Brain microvascular endothelial cell (primary cell): ENCODE measurements at regions not wholly inside any gene's neighbourhood (a gene's known extent, or its start where the extent isn't known, plus 50 kb on each side); places are given as distances from the start of the nearest gene placed in this dataset.
"Not testable (repeated sequence)": the region's sequence is repeated elsewhere in the genome, so short reads cannot be mapped to it uniquely, and the experiment has no call there.

Experiments
- DNase-seq: peaks from one replicate; pipeline ENCODE4 v3.0.0-alpha.2; 2020
- H3K27ac ChIP-seq: fragments of 250-450 bp; sonication (Bioruptor Pico); 2 replicates; pipeline ENCODE4 v1.5.1; 2020; ENCODE audit warnings: mild to moderate bottlenecking, moderate library complexity
- H3K27me3 ChIP-seq: fragments of 250-450 bp; sonication (Bioruptor Pico); replicated peaks from 2 replicates; pipeline ENCODE4 v1.5.1; 2020; ENCODE audit warnings: mild to moderate bottlenecking
- H3K36me3 ChIP-seq: fragments of 250-450 bp; sonication (Bioruptor Pico); replicated peaks from 2 replicates; pipeline ENCODE4 v1.5.1; 2020; ENCODE audit warnings: mild to moderate bottlenecking
- H3K4me3 ChIP-seq: 2 replicates; pipeline ENCODE4 v1.5.1; 2011; ENCODE audit warnings: low read depth, mild to moderate bottlenecking, control low read depth, low read length, moderate library complexity
- in situ Hi-C: cut with HindIII; loops from 2 replicates; pipeline ENCODE4 v1.10.0; 2017; ENCODE audit warnings: low sequenced_read_pairs, low pct_ligation_motif_present
- TF ChIP-seq, protein P1 (sequence below): IDR thresholded peaks from 2 replicates; pipeline ENCODE4 v1.5.1; 2011; ENCODE audit warnings: low read depth, mild to moderate bottlenecking, moderate library complexity, low read length, control low read depth, inconsistent platforms; ENCODE audit errors: missing control alignments

DNA sequence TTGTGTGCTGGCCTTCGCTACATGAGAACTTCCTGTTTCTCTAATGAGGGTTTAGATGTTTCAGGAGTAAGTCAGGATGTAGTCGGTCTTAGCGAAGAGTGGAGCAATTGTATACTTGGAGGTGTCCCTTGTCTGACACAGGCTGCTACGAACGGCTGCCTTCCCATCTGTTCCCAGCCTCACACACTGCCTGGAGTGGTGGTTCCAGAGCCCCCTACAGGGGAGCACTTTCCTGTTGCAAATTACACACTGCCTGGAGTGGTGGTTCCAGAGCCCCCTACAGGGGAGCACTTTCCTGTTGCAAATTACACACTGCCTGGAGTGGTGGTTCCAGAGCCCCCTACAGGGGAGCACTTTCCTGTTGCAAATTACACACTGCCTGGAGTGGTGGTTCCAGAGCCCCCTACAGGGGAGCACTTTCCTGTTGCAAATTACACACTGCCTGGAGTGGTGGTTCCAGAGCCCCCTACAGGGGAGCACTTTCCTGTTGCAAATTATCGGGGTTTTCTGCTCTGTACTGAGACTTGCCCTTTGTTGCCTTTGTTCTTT, 126.5 kb upstream of the L3MBTL4 start:
- H3K36me3 ChIP-seq, H3K27ac ChIP-seq: not testable (repeated sequence)
- in situ Hi-C loops = loop anchor here (10.0 kb wide), 1 partner anchor 344 kb away; no protein-coding TSS in a partner anchor

DNA sequence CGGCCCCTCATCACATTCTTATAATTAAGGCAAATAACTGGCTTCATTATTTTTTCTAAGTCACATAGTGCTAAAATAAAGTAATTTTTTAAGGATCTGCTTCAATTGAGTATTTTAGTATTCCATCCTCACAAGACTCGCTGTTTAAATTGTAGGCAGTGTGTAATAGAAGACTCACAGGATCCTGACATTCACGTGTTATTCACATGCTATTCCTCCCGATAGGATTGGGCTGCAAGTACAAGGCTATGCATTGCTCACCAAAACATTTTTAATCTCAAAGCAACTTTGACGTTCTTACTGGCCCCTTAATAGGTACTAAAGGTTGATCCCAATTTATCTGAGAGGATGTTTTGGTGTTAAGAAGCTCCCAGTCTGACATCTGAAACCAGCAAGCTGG, 127.6 kb upstream of the L3MBTL4 start:
- in situ Hi-C loops = loop anchor here (10.0 kb wide), 1 partner anchor 343 kb away; no protein-coding TSS in a partner anchor
- Histone ChIP-seq H3K27me3 (no peaks in the 10 kb centered on the region), H3K27ac (no peak overlapping the region), H3K4me3 (no peak overlapping the region), H3K36me3 (no peaks in the 10 kb centered on the region)
- TF ChIP-seq, protein P1, sequence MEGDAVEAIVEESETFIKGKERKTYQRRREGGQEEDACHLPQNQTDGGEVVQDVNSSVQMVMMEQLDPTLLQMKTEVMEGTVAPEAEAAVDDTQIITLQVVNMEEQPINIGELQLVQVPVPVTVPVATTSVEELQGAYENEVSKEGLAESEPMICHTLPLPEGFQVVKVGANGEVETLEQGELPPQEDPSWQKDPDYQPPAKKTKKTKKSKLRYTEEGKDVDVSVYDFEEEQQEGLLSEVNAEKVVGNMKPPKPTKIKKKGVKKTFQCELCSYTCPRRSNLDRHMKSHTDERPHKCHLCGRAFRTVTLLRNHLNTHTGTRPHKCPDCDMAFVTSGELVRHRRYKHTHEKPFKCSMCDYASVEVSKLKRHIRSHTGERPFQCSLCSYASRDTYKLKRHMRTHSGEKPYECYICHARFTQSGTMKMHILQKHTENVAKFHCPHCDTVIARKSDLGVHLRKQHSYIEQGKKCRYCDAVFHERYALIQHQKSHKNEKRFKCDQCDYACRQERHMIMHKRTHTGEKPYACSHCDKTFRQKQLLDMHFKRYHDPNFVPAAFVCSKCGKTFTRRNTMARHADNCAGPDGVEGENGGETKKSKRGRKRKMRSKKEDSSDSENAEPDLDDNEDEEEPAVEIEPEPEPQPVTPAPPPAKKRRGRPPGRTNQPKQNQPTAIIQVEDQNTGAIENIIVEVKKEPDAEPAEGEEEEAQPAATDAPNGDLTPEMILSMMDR = no peak
- no peak for DNase-seq

More for the DNA sequence above, 126.5 kb upstream of the L3MBTL4 start:
- H3K27me3 ChIP-seq, DNase-seq, H3K4me3 ChIP-seq: not testable (repeated sequence)
- TF ChIP-seq, protein P1 = peak; percentile 57

DNA sequence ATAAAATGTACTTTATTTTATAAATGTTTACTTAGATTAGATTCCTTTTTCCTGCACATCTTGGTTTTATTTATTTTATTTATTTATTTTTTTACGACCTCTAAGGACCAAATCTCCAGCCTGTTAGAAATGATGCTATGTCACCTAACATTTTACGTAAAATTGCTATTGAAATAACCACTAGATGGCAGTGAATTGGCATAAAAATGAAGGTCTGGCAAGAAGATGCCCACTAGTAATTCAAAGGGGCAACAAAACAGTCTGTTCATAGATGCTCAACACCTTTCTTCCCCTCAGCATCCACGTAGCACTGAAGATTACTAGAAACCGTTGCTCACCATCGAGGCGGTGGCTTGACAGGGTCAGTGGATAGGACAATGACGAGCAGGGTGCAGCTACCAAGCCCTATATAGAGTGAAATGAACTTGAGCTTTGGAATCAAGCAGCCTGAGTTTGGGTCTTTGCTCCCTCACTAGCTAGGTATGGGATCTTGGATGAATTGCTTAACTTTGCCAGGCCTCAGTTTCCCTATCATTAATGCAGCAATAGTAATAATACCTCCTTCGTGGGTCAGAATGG, 128.7 kb upstream of the L3MBTL4 start:
- DNase-seq = no peak
- in situ Hi-C loops = loop anchor here (10.0 kb wide), 1 partner anchor 341 kb away; no protein-coding TSS in a partner anchor
- TF ChIP-seq, protein P1 = peak; percentile 49

DNA sequence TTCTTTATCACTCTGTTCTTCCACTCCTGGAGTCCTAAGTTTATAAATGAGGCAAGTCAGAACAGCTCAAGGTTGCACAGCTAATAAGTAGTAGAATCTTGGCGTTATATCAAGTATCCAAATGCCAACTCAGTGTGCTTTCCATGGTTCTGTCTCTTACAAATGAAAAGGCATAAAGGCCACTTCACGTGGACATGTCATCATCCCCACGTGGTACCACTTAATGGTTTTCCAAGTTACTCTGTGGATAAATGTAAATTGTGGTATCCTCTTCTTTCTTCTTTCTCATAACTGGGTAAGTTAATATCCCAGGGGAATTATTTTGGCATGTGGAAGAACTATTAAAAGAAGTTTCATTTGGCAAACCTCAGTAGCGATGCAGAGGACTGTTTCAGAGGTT, 131.5 kb upstream of the L3MBTL4 start:
- Histone ChIP-seq H3K27me3 (no peaks in the 10 kb centered on the region), H3K36me3 (no peaks in the 10 kb centered on the region), H3K4me3 (no peak overlapping the region), H3K27ac (no peak overlapping the region)
- no peak for DNase-seq
- in situ Hi-C loops = loop anchor here (10.0 kb wide), 1 partner anchor 339 kb away; no protein-coding TSS in a partner anchor
- TF ChIP-seq, protein P1 = no peak

More for the DNA sequence above, 128.7 kb upstream of the L3MBTL4 start:
- H3K36me3 ChIP-seq = no peaks in the 10 kb centered on the region
- H3K4me3 ChIP-seq = no peak overlapping the region
- H3K27ac ChIP-seq = no peak overlapping the region
- no peaks in the 10 kb centered on the region for H3K27me3 ChIP-seq

- DNase-seq = no peak
- TF ChIP-seq, protein P1 = no peak
- Histone ChIP-seq H3K27ac (no peak overlapping the region), H3K36me3 (no peaks in the 10 kb centered on the region), H3K4me3 (no peak overlapping the region), H3K27me3 (no peaks in the 10 kb centered on the region)
- in situ Hi-C loops = loop anchor here (10.0 kb wide), 1 partner anchor 337 kb away; no protein-coding TSS in a partner anchor
These were observed 132.8 kb upstream of the L3MBTL4 start for GRCh38 chr18:6547476-6547875.
